Spleen (tissue), 11 donors: ENCODE measurements at regions not wholly inside any gene's neighbourhood (a gene's known extent, or its start where the extent isn't known, plus 50 kb on each side); places are given as distances from the start of the nearest gene placed in this dataset.
A peak's percentile ranks its signal among the peaks of the same experiment; 100 is the strongest.
"Not testable (repeated sequence)": the region's sequence is repeated elsewhere in the genome, so short reads cannot be mapped to it uniquely, and the experiment has no call there.

Experiments
- DNase-seq: peaks from one replicate; pipeline ENCODE4 v3.0.0-alpha.2; 2020
- H3K27ac ChIP-seq, 8 donors: fragments of 200-600 bp; sonication (generic) in 7 of 8; 1 replicate in 4 of 8; 2 replicates in 4 of 8; pipeline versions ENCODE4 v1.5.0 to v1.8.0; 2016 to 2021; ENCODE audit warnings: inconsistent platforms in 4 of 8, mild to moderate bottlenecking in 4 of 8, moderate library complexity in 1 of 8
- H3K27me3 ChIP-seq, 7 donors: fragments of 200-600 bp; sonication (generic) in 6 of 7; replicated peaks in 1 of 7; 1 replicate in 4 of 7; 2 replicates in 3 of 7; pipeline versions ENCODE4 v1.5.0 to v1.8.0; 2016 to 2021; ENCODE audit warnings: inconsistent platforms in 3 of 7, mild to moderate bottlenecking in 1 of 7
- H3K36me3 ChIP-seq, 6 donors: fragments of 200-600 bp; sonication (generic) in 5 of 6; 1 replicate in 4 of 6; 2 replicates in 2 of 6; pipeline versions ENCODE4 v1.5.0 to v1.8.0; 2016 to 2021; ENCODE audit warnings: inconsistent platforms in 2 of 6
- H3K4me1 ChIP-seq, 6 donors: fragments of 200-600 bp; sonication (generic) in 5 of 6; 1 replicate in 3 of 6; 2 replicates in 3 of 6; pipeline versions ENCODE4 v1.5.0 to v1.8.0; 2016 to 2021; ENCODE audit warnings: inconsistent platforms in 3 of 6
- H3K4me3 ChIP-seq, 8 donors: fragments of 200-600 bp; sonication (generic) in 7 of 8; 1 replicate in 4 of 8; 2 replicates in 4 of 8; pipeline versions ENCODE4 v1.5.0 to v1.8.0; 2016 to 2021; ENCODE audit warnings: inconsistent platforms in 4 of 8, mild to moderate bottlenecking in 4 of 8, moderate library complexity in 2 of 8
- H3K9me3 ChIP-seq, 8 donors: fragments of 200-600 bp; sonication (generic) in 7 of 8; 1 replicate in 4 of 8; 2 replicates in 4 of 8; pipeline versions ENCODE4 v1.5.0 to v1.8.0; 2016 to 2021; ENCODE audit warnings: inconsistent platforms in 4 of 8
- CTCF ChIP-seq, 11 experiments: fragments of 200-600 bp in 7 of 11; fragments of 450-650 bp in 4 of 11; sonication (generic) in 4 of 11; IDR thresholded peaks in 8 of 11; conservative IDR thresholded peaks in 3 of 11; 1 replicate in 7 of 11; 2 replicates in 4 of 11; pipeline versions ENCODE4 v1.4.0 to v1.8.0; 2016 to 2021; ENCODE audit warnings: antibody characterized with exemption in 11 of 11, inconsistent platforms in 4 of 11, mild to moderate bottlenecking in 1 of 11
- POLR2A ChIP-seq, 3 donors: fragments of 450-650 bp; IDR thresholded peaks; one replicate each; pipeline ENCODE4 v1.5.1; 2017; ENCODE audit warnings: antibody characterized with exemption in 3 of 3, mild to moderate bottlenecking in 1 of 3
- POLR2AphosphoS5 ChIP-seq, 3 donors: sonication (generic); formaldehyde crosslinking; IDR thresholded peaks; one replicate each; pipeline ENCODE4 v1.5.1; 2017; ENCODE audit warnings: antibody characterized with exemption in 3 of 3
- WGBS, 5 donors: extraction: QIAGEN DNeasy Blood & Tissue Kit in 3 of 5; methylation state at CpG; one replicate each; pipeline versions ENCODE4 v1.1.5 to v1.1.7; 2013 to 2018; 5-methylcytosine and 5-hydroxymethylcytosine counted together
- intact Hi-C: fragments of 100-400 bp; cut with DNase I; formaldehyde crosslinking; loops from one replicate; pipeline ENCODE4 v1.15.0; 2023; ENCODE audit warnings: low total_unique reads
- donor health status: healthy with polysubstance abuse.
- donor health status: DM: no; HTN: no; CAD: no; lungs with moderate emphysema.
- donor health status: DM: no; HTN: no; CAD: no.
- donor health status: Bipolar disorder and iron deficiency.
- donor health status: healthy.
- donor health status: DM: no; HTN: no; CAD: no.
- donor health status: DM: yes; HTN: yes; CAD: no.

GRCh38 chr22:16090991-16091390, 401.2 kb downstream of the POTEH start:
- H3K4me1 ChIP-seq, H3K27me3 ChIP-seq, intact Hi-C loops, H3K27ac ChIP-seq, H3K4me3 ChIP-seq, DNase-seq, H3K36me3 ChIP-seq: not testable (repeated sequence)
- WGBS, 5 donors = 41 to 63% (median 57%) methylated on average over 2 of the region's 2 CpGs
- peaks cover 0 to 19% (median 10%) of the 10 kb centered on the region in 8 donors for H3K9me3 ChIP-seq

GRCh38 chr22:16105121-16105520, 415.3 kb downstream of the POTEH start:
- H3K27me3 ChIP-seq, H3K4me1 ChIP-seq, H3K36me3 ChIP-seq, H3K4me3 ChIP-seq, H3K27ac ChIP-seq, H3K9me3 ChIP-seq, intact Hi-C loops, DNase-seq: not testable (repeated sequence)
- 36 to 51% (median 48%) methylated on average over 3 of the region's 3 CpGs for WGBS, 5 donors

GRCh38 chr22:16131456-16131855, 441.6 kb downstream of the POTEH start:
- H3K4me1 ChIP-seq, H3K27me3 ChIP-seq, intact Hi-C loops, H3K4me3 ChIP-seq, H3K27ac ChIP-seq, H3K36me3 ChIP-seq, DNase-seq: not testable (repeated sequence)
- 80 to 91% (median 89%) methylated on average over 17 to 19 of the region's 19 CpGs for WGBS, 5 donors
- H3K9me3 ChIP-seq = peaks cover 0 to 12% (median 6%) of the 10 kb centered on the region in 8 donors

- no peak overlapping the region for H3K27ac ChIP-seq
- TF ChIP-seq POLR2AphosphoS5 (IDR thresholded peaks at IDR 0.05) (no peak), CTCF (IDR thresholded peaks at IDR 0.05 in 8 of 11, conservative IDR thresholded peaks at IDR 0.05 in 3 of 11) (no peak), POLR2A (IDR thresholded peaks at IDR 0.05) (no peak)
- no peaks in the 10 kb centered on the region for H3K27me3 ChIP-seq
- 31 to 93% (median 72%) methylated on average over 2 to 16 of the region's 16 CpGs for WGBS, 5 donors
- H3K36me3 ChIP-seq = no peaks in the 10 kb centered on the region
- DNase-seq = no peak
- H3K4me3 ChIP-seq = no peak overlapping the region
- intact Hi-C loops = no loop called here
- H3K9me3 ChIP-seq = peaks cover 0 to 12% (median 6%) of the 10 kb centered on the region in 8 donors
- H3K4me1 ChIP-seq = no peaks in the 10 kb centered on the region
Measured at GRCh38 chr22:16131918-16132317, 442.1 kb downstream of the POTEH start.

- H3K36me3 ChIP-seq, DNase-seq, H3K4me3 ChIP-seq, H3K4me1 ChIP-seq, intact Hi-C loops, H3K27ac ChIP-seq, H3K27me3 ChIP-seq: not testable (repeated sequence)
- H3K9me3 ChIP-seq = peaks cover 0 to 12% (median 6%) of the 10 kb centered on the region in 8 donors
- WGBS, 5 donors = 78 to 85% (median 80%) methylated on average over 12 to 13 of the region's 13 CpGs
Measured at GRCh38 chr22:16132598-16132997, 442.8 kb downstream of the POTEH start.

GRCh38 chr22:16146101-16146500, 446.5 kb downstream of the CCT8L2 start:
- intact Hi-C loops, H3K9me3 ChIP-seq, H3K4me1 ChIP-seq, H3K36me3 ChIP-seq, H3K27me3 ChIP-seq, DNase-seq, H3K27ac ChIP-seq, H3K4me3 ChIP-seq: not testable (repeated sequence)
- 47 to 63% (median 61%) methylated on average over 5 of the region's 5 CpGs for WGBS, 5 donors

GRCh38 chr22:16146916-16147315, 445.7 kb downstream of the CCT8L2 start:
- H3K36me3 ChIP-seq, H3K4me3 ChIP-seq, DNase-seq, intact Hi-C loops, H3K27me3 ChIP-seq, H3K4me1 ChIP-seq, H3K9me3 ChIP-seq, H3K27ac ChIP-seq: not testable (repeated sequence)
- WGBS, 5 donors = 35 to 44% (median 40%) methylated on average over 2 of the region's 2 CpGs
- peak in 5 of 11 experiments; percentile 10 to 42 (median 26) for TF ChIP-seq CTCF (IDR thresholded peaks at IDR 0.05 in 8 of 11, conservative IDR thresholded peaks at IDR 0.05 in 3 of 11)

GRCh38 chr22:16177287-16177686, 415.3 kb downstream of the CCT8L2 start:
- H3K4me3 ChIP-seq, H3K27ac ChIP-seq, H3K4me1 ChIP-seq, H3K27me3 ChIP-seq, H3K36me3 ChIP-seq, H3K9me3 ChIP-seq, intact Hi-C loops, DNase-seq: not testable (repeated sequence)
- WGBS, 5 donors = 64 to 74% (median 70%) methylated on average over 2 of the region's 2 CpGs

- 83 to 89% (median 87%) methylated on average over 16 to 21 of the region's 21 CpGs for WGBS, 5 donors
- DNase-seq = peak; percentile 42
- H3K36me3 ChIP-seq, intact Hi-C loops, H3K4me3 ChIP-seq, H3K4me1 ChIP-seq, H3K27me3 ChIP-seq, H3K27ac ChIP-seq, H3K9me3 ChIP-seq: not testable (repeated sequence)
Measured at GRCh38 chr22:16183864-16184263, 408.7 kb downstream of the CCT8L2 start.
